Smooth muscle cell (in vitro differentiated cells): ENCODE measurements at regions not wholly inside any gene's neighbourhood (a gene's known extent, or its start where the extent isn't known, plus 50 kb on each side); places are given as distances from the start of the nearest gene placed in this dataset.

Source experiments
- DNase-seq: peaks from one replicate; lab custom pipeline; 2025; ENCODE audit not compliant: unreplicated experiment; lab: John Stamatoyannopoulos, UW
- H2AFZ ChIP-seq: fragments of 200-600 bp; sonication (generic); 2 replicates; pipeline ENCODE4 v1.6.0; 2016; ENCODE audit warnings: antibody characterized with exemption, low read depth, mild to moderate bottlenecking
- H3F3A ChIP-seq: fragments of 200-600 bp; sonication (generic); 2 replicates; pipeline ENCODE4 v1.6.0; 2017; ENCODE audit warnings: antibody characterized with exemption, low read depth
- H3K27ac ChIP-seq: fragments of 200-600 bp; sonication (generic); 2 replicates; pipeline ENCODE4 v1.5.1; 2016; ENCODE audit warnings: low read depth, mild to moderate bottlenecking
- H3K27me3 ChIP-seq: fragments of 200-600 bp; sonication (generic); 2 replicates; pipeline ENCODE4 v1.6.1; 2016; ENCODE audit warnings: low read depth, mild to moderate bottlenecking
- H3K36me3 ChIP-seq: fragments of 200-600 bp; sonication (generic); 2 replicates; pipeline ENCODE4 v1.5.1; 2016; ENCODE audit warnings: low read depth
- H3K4me1 ChIP-seq: fragments of 200-600 bp; sonication (generic); 2 replicates; pipeline ENCODE4 v1.5.1; 2016; ENCODE audit warnings: low read depth
- H3K4me2 ChIP-seq: fragments of 200-600 bp; sonication (generic); 2 replicates; pipeline ENCODE4 v1.6.0; 2016; ENCODE audit warnings: mild to moderate bottlenecking
- H3K4me3 ChIP-seq: fragments of 200-600 bp; sonication (generic); 2 replicates; pipeline ENCODE4 v1.5.1; 2016; ENCODE audit warnings: mild to moderate bottlenecking
- H3K79me2 ChIP-seq: fragments of 200-600 bp; sonication (generic); 2 replicates; pipeline ENCODE4 v1.6.0; 2016; ENCODE audit warnings: low read depth, mild to moderate bottlenecking
- H3K9ac ChIP-seq: fragments of 200-600 bp; sonication (generic); 2 replicates; pipeline ENCODE4 v1.6.0; 2016; ENCODE audit warnings: low read depth
- H3K9me3 ChIP-seq: fragments of 200-600 bp; sonication (generic); replicated peaks from 2 replicates; pipeline ENCODE4 v1.5.1; 2016; ENCODE audit warnings: low read depth
- H4K20me1 ChIP-seq: fragments of 200-600 bp; sonication (generic); 2 replicates; pipeline ENCODE4 v1.6.0; 2016; ENCODE audit warnings: low read depth
- CTCF ChIP-seq: fragments of 200-600 bp; sonication (generic); IDR thresholded peaks from 2 replicates; pipeline ENCODE4 v1.5.1; 2017; ENCODE audit warnings: borderline replicate concordance, mild to moderate bottlenecking, antibody characterized with exemption; ENCODE audit not compliant: insufficient read depth, poor library complexity, severe bottlenecking
- WGBS: methylation state at CpG from one replicate; pipeline ENCODE4 v1.1.7; 2016; ENCODE audit warnings: low lambda C conversion rate; 5-methylcytosine and 5-hydroxymethylcytosine counted together

GRCh38 chr9:88044200-88044599 lies 69.9 kb upstream of the CDK20 start:
- Histone ChIP-seq H3K4me2 (peak overlapping the region; percentile 61), H3K79me2 (no peaks in the 10 kb centered on the region), H3K27me3 (no peaks in the 10 kb centered on the region), H3K9me3 (no peaks in the 10 kb centered on the region), H4K20me1 (no peaks in the 10 kb centered on the region), H3F3A (no peaks in the 10 kb centered on the region), H3K4me1 (no peaks in the 10 kb centered on the region), H3K36me3 (no peaks in the 10 kb centered on the region), H3K9ac (no peak overlapping the region), H3K27ac (no peak overlapping the region), H2AFZ (no peak overlapping the region), H3K4me3 (no peak overlapping the region)
- WGBS, result 86% methylated on average over 3 of the region's 3 CpGs
- DNase-seq, result no peak
- TF ChIP-seq CTCF, result no peak

- no peaks in the 10 kb centered on the region for H3K27me3 ChIP-seq
- no peaks in the 10 kb centered on the region for H3K36me3 ChIP-seq
- no peaks in the 10 kb centered on the region for H3F3A ChIP-seq
- H3K27ac ChIP-seq, result no peak overlapping the region
- DNase-seq, result no peak
- H4K20me1 ChIP-seq, result no peaks in the 10 kb centered on the region
- peak; percentile 34 for TF ChIP-seq CTCF
- peak overlapping the region; percentile 61 for H3K4me2 ChIP-seq
- WGBS, result 84% methylated on average over 3 of the region's 3 CpGs
- H3K79me2 ChIP-seq, result no peaks in the 10 kb centered on the region
- no peak overlapping the region for H3K9ac ChIP-seq
- no peak overlapping the region for H3K4me3 ChIP-seq
- no peaks in the 10 kb centered on the region for H3K4me1 ChIP-seq
- H2AFZ ChIP-seq, result no peak overlapping the region
- no peaks in the 10 kb centered on the region for H3K9me3 ChIP-seq
These were observed 69.3 kb upstream of the CDK20 start for GRCh38 chr9:88043647-88044046.

- H3K36me3 ChIP-seq, result no peaks in the 10 kb centered on the region
- H3K4me2 ChIP-seq, result peak overlapping the region; percentile 53
- H3K27ac ChIP-seq, result no peak overlapping the region
- H3K4me3 ChIP-seq, result no peak overlapping the region
- H3K27me3 ChIP-seq, result no peaks in the 10 kb centered on the region
- H3K79me2 ChIP-seq, result no peaks in the 10 kb centered on the region
- H2AFZ ChIP-seq, result no peak overlapping the region
- peaks cover 7% of the 10 kb centered on the region for H3K4me1 ChIP-seq
- H3K9me3 ChIP-seq, result no peaks in the 10 kb centered on the region
- TF ChIP-seq CTCF, result peak; percentile 54
- 96% methylated on average over 1 of the region's 1 CpG for WGBS
- no peaks in the 10 kb centered on the region for H3F3A ChIP-seq
- H4K20me1 ChIP-seq, result no peaks in the 10 kb centered on the region
- H3K9ac ChIP-seq, result no peak overlapping the region
- no peak for DNase-seq
These were observed 67.1 kb upstream of the CDK20 start for GRCh38 chr9:88041447-88041846.

DNA sequence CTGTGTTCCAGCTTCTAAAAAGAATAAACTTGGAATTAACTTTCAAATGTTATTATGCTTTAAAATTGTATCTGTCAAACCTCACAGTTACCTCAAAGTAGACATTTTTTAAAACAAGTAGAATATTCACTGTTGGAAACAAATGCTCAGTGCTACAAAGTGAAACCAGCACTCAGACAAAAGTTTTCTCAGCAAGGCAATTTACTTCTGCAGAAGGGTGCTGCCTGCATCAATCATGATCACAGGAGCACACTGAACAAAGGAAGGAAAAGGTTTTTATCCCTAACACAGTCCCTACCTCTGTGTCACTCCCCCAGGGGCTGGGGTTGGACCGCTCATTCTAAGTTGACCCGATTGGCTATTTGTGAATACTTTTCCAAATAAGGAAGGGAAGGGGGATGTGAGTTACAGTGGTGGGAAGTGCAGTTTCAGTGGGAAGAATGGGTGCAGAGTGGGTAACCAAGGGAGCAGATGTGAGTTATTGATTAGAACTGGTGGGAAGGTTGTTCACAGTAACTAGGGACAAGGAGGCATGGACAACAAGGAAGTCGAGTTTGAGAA lies 63.0 kb upstream of the CDK20 start:
- Histone ChIP-seq H3K9me3 (no peaks in the 10 kb centered on the region), H4K20me1 (no peaks in the 10 kb centered on the region), H3K4me1 (peaks cover 7% of the 10 kb centered on the region), H3K27me3 (no peaks in the 10 kb centered on the region), H3K4me3 (no peak overlapping the region), H3K79me2 (no peaks in the 10 kb centered on the region), H3K9ac (no peak overlapping the region), H2AFZ (no peak overlapping the region), H3F3A (peaks cover 2% of the 10 kb centered on the region), H3K36me3 (no peaks in the 10 kb centered on the region), H3K27ac (no peak overlapping the region), H3K4me2 (no peak overlapping the region)
- DNase-seq, result no peak
- 67% methylated on average over 3 of the region's 3 CpGs for WGBS
- no peak for TF ChIP-seq CTCF
